Stimulated activated CD4-positive, alpha-beta T cell treated with anti-CD3 and anti-CD28 coated beads, Interleukin-4, amount 100 ng/mL, for 24 hours (primary cell): ENCODE measurements at regions not wholly inside any gene's neighbourhood (a gene's known extent, or its start where the extent isn't known, plus 50 kb on each side); places are given as distances from the start of the nearest gene placed in this dataset.

Experiments
- DNase-seq: peaks from one replicate; pipeline ENCODE4 v3.0.0-alpha.2; 2020

- no peak for DNase-seq
Observed at GRCh38 chr4:135739354-135739753, 1537.8 kb upstream of the PABPC4L start.

- no peak for DNase-seq
Observed at GRCh38 chr4:135735512-135735911, 1533.9 kb upstream of the PABPC4L start.

GRCh38 chr4:135732448-135732847 lies 1530.9 kb upstream of the PABPC4L start:
- no peak for DNase-seq

GRCh38 chr4:135731682-135732081 lies 1530.1 kb upstream of the PABPC4L start:
- DNase-seq: no peak

GRCh38 chr4:135724421-135724820 lies 1522.8 kb upstream of the PABPC4L start:
- DNase-seq: no peak

- DNase-seq: no peak
Observed at GRCh38 chr4:135718019-135718418, 1516.4 kb upstream of the PABPC4L start.

GRCh38 chr4:135705343-135705742 lies 1503.8 kb upstream of the PABPC4L start:
- DNase-seq: no peak

- no peak for DNase-seq
Observed at GRCh38 chr4:135694066-135694465, 1492.5 kb upstream of the PABPC4L start.

- DNase-seq: no peak
Observed at GRCh38 chr4:135684001-135684400, 1482.4 kb upstream of the PABPC4L start.

- DNase-seq: no peak
Observed at GRCh38 chr4:135672202-135672601, 1470.6 kb upstream of the PABPC4L start.

GRCh38 chr4:135670548-135670947 lies 1469.0 kb upstream of the PABPC4L start:
- no peak for DNase-seq
